GM12872 (cell line): ENCODE measurements at regions not wholly inside any gene's neighbourhood (a gene's known extent, or its start where the extent isn't known, plus 50 kb on each side); places are given as distances from the start of the nearest gene placed in this dataset.

Experiments used
- TF ChIP-seq, protein P1 (sequence below): IDR thresholded peaks from 3 replicates; pipeline ENCODE4 v1.5.1; 2011; ENCODE audit warnings: low read depth, mild to moderate bottlenecking, low read length, moderate library complexity; ENCODE audit not compliant: insufficient read depth

DNA sequence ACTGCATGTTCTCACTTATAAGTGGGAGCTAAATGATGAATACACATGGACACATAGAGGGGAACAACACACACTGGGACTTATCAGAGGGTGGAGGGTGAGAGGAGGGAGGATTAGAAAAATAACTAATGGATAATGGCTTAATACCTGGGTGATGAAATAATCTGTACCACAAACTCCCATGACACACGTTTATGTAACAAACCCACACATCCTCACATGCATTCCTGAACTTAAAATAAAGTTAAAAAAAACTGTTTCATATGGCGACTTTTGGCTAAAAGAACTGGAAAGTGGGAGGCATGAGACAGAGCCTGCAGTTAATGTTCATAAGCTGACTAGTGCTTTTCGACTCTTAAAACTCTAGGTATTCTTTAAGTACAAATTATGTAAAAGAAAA is 98.9 kb upstream of the NPFFR2 start:
- TF ChIP-seq, protein P1, sequence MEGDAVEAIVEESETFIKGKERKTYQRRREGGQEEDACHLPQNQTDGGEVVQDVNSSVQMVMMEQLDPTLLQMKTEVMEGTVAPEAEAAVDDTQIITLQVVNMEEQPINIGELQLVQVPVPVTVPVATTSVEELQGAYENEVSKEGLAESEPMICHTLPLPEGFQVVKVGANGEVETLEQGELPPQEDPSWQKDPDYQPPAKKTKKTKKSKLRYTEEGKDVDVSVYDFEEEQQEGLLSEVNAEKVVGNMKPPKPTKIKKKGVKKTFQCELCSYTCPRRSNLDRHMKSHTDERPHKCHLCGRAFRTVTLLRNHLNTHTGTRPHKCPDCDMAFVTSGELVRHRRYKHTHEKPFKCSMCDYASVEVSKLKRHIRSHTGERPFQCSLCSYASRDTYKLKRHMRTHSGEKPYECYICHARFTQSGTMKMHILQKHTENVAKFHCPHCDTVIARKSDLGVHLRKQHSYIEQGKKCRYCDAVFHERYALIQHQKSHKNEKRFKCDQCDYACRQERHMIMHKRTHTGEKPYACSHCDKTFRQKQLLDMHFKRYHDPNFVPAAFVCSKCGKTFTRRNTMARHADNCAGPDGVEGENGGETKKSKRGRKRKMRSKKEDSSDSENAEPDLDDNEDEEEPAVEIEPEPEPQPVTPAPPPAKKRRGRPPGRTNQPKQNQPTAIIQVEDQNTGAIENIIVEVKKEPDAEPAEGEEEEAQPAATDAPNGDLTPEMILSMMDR: no peak

- TF ChIP-seq, protein P1: no peak
Measured at GRCh38 chr4:71938776-71939175, 93.0 kb upstream of the NPFFR2 start.

GRCh38 chr4:71941001-71941400 is 90.8 kb upstream of the NPFFR2 start:
- TF ChIP-seq, protein P1: peak; percentile 41; the same call in 1 of the 3 replicates

- TF ChIP-seq, protein P1: no peak
Measured at GRCh38 chr4:71944956-71945355, 86.8 kb upstream of the NPFFR2 start.

GRCh38 chr4:71945791-71946190 is 86.0 kb upstream of the NPFFR2 start:
- TF ChIP-seq, protein P1: no peak

DNA sequence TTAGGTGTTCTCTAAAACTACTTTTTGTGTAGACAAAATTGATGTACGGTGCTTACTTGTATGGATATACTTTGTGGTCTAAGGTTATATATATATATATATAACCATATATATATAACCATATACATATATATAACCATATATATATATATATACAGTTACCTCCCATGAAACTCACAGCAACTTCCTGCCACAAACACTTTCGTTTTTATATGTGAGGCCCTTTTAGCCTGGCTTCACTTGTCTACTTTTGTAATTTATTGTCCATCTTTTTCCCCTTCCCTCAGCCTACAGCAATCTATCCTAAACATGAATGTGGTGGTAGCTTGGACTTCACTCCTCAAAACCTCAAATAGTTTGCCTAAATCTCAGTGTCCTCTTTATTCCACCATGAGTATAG is 72.8 kb upstream of the NPFFR2 start:
- TF ChIP-seq, protein P1: no peak

DNA sequence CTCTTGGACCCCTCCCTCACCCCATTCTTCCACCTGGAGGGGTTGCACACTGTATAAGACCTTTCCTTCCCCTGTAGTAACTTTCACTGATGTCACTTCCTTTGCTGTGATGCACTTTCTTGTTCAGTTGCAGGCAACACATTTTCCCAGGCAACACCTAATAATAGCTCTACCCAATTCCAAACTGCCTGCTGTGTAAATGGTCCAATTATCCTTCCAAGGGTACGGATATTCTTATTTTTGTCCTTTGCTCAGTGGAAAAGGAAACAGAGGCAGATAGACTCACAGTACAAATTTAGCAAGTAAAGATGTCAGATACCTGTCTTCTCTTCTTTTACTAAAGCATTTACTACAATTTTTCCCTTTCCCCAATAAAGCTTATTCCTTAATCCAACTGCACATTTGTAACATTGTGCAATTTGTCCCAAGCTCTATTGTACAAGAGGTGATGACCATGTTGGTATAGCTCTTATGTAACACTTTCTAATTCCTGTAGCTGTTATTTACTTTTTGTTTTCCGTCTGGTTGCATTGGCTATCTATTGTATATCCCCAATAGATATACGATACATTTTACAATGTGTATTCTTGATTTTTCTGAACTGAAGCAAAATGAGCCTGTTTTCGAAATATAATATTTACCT is 69.1 kb upstream of the NPFFR2 start:
- TF ChIP-seq, protein P1: no peak
